SK-N-SH (cell line): ENCODE measurements at regions not wholly inside any gene's neighbourhood (a gene's known extent, or its start where the extent isn't known, plus 50 kb on each side); places are given as distances from the start of the nearest gene placed in this dataset.

Experiments used
- CTCF ChIA-PET: fragments of 300-600, 350-600 bp; formaldehyde crosslinking; extraction: SDS; loops from one replicate; lab custom pipeline; 2021; lab: Yijun Ruan, JAX
- POLR2A ChIA-PET: fragments of 350-600 bp; sonication (Branson Sonifier 250); formaldehyde crosslinking; extraction: SDS; loops from one replicate; lab custom pipeline; 2020; ENCODE audit warnings: antibody characterized with exemption, inconsistent platforms; lab: Yijun Ruan, JAX
- DNase-seq: peaks from one replicate; pipeline ENCODE4 v3.0.0; 2012
- H2AFZ ChIP-seq: fragments of 200-600 bp; sonication (generic); 2 replicates; pipeline ENCODE4 v1.8.1; 2016; ENCODE audit warnings: antibody characterized with exemption, mild to moderate bottlenecking, low read depth
- H3F3A ChIP-seq: fragments of 200-600 bp; sonication (generic); replicated peaks from 2 replicates; pipeline ENCODE3; 2016; ENCODE audit warnings: antibody characterized with exemption, mild to moderate bottlenecking; ENCODE audit not compliant: insufficient read depth
- H3K27ac ChIP-seq, 2 experiments: fragments of 200-500 bp in 1 of 2; fragments of 200-600 bp in 1 of 2; sonication (Bioruptor generic) in 1 of 2; sonication (generic), shearing (Covaris generic) in 1 of 2; 2 replicates each; pipeline versions ENCODE4 v1.5.1 to v1.6.1; 2014 to 2016; ENCODE audit warnings: low read depth in 2 of 2, inconsistent platforms in 1 of 2, low read length in 1 of 2, mild to moderate bottlenecking in 1 of 2, mixed read lengths in 1 of 2
- H3K27me3 ChIP-seq: fragments of 200-600 bp; sonication (generic), shearing (Covaris generic); 2 replicates; pipeline ENCODE4 v1.6.1; 2016; ENCODE audit warnings: mixed run types; ENCODE audit not compliant: insufficient read depth
- H3K36me3 ChIP-seq, 2 experiments: fragments of 200-500 bp in 1 of 2; fragments of 200-600 bp in 1 of 2; sonication (Bioruptor generic) in 1 of 2; sonication (generic) in 1 of 2; replicated peaks in 1 of 2; 2 replicates each; pipeline versions ENCODE3 to v1.5.1; 2014 to 2016; ENCODE audit warnings: low read length in 1 of 2, mild to moderate bottlenecking in 1 of 2; ENCODE audit not compliant: insufficient read depth in 2 of 2, control insufficient read depth in 1 of 2
- H3K4me1 ChIP-seq, 2 experiments: fragments of 200-500 bp in 1 of 2; fragments of 200-600 bp in 1 of 2; sonication (Bioruptor generic) in 1 of 2; sonication (generic), shearing (Covaris generic) in 1 of 2; 2 replicates each; pipeline versions ENCODE4 v1.5.1 to v1.6.1; 2014 to 2016; ENCODE audit warnings: low read depth in 1 of 2, low read length in 1 of 2, mixed run types in 1 of 2; ENCODE audit not compliant: insufficient read depth in 2 of 2, control insufficient read depth in 1 of 2
- H3K4me2 ChIP-seq: fragments of 200-600 bp; sonication (generic), shearing (Covaris generic); 2 replicates; pipeline ENCODE4 v1.6.1; 2017; ENCODE audit warnings: mixed run types
- H3K4me3 ChIP-seq, 2 experiments: fragments of 200-500 bp in 1 of 2; fragments of 200-600 bp in 1 of 2; sonication (Bioruptor generic) in 1 of 2; sonication (generic), shearing (Covaris generic) in 1 of 2; 2 replicates each; pipeline versions ENCODE4 v1.5.1 to v1.8.1; 2014 to 2016; ENCODE audit warnings: low read depth in 2 of 2, inconsistent platforms in 1 of 2, low read length in 1 of 2, mild to moderate bottlenecking in 1 of 2, mixed read lengths in 1 of 2, moderate library complexity in 1 of 2
- H3K79me2 ChIP-seq: fragments of 200-600 bp; sonication (generic); 2 replicates; pipeline ENCODE4 v1.8.1; 2017; ENCODE audit warnings: mild to moderate bottlenecking; ENCODE audit not compliant: insufficient read depth
- H3K9ac ChIP-seq: fragments of 200-600 bp; sonication (generic); 2 replicates; pipeline ENCODE4 v1.6.1; 2017; ENCODE audit warnings: mixed run types
- H3K9me2 ChIP-seq: fragments of 200-600 bp; sonication (generic); 2 replicates; pipeline ENCODE4 v1.6.1; 2017; ENCODE audit warnings: mixed run types
- H3K9me3 ChIP-seq: fragments of 200-600 bp; sonication (generic); 2 replicates; pipeline ENCODE4 v1.6.1; 2017; ENCODE audit warnings: mixed run types, mild to moderate bottlenecking, moderate library complexity
- H4K20me1 ChIP-seq: fragments of 200-600 bp; sonication (generic); 2 replicates; pipeline ENCODE4 v1.6.1; 2017; ENCODE audit warnings: mild to moderate bottlenecking, mixed run types; ENCODE audit not compliant: insufficient read depth
- CHD2 ChIP-seq: fragments of 150-350 bp; IDR thresholded peaks from 2 replicates; pipeline ENCODE4 v1.6.1; 2018; ENCODE audit warnings: low read length; ENCODE audit not compliant: partially characterized antibody
- EP300 ChIP-seq, 2 experiments: IDR thresholded peaks; 2 replicates each; pipeline versions ENCODE4 v1.4.0 to v1.6.1; 2012; ENCODE audit warnings: borderline replicate concordance in 1 of 2, low read depth in 1 of 2, low read length in 1 of 2
- FOXJ3 ChIP-seq: sonication (generic); formaldehyde crosslinking; IDR thresholded peaks from 2 replicates; pipeline ENCODE4 v1.5.1; 2020; ENCODE audit warnings: mild to moderate bottlenecking, missing genetic modification reagents
- FOXM1 ChIP-seq: IDR thresholded peaks from 2 replicates; pipeline ENCODE4 v1.4.0; 2012; ENCODE audit warnings: low read depth, mild to moderate bottlenecking
- GABPA ChIP-seq: IDR thresholded peaks from 2 replicates; pipeline ENCODE4 v1.4.0; 2012; ENCODE audit warnings: low read depth, mild to moderate bottlenecking
- IRF3 ChIP-seq: fragments of 150-350 bp; IDR thresholded peaks from 2 replicates; pipeline ENCODE4 v1.6.1; 2016; ENCODE audit warnings: mild to moderate bottlenecking, low read depth, low read length
- MEF2A ChIP-seq: IDR thresholded peaks from 2 replicates; pipeline ENCODE4 v1.4.0; 2012; ENCODE audit warnings: low read depth, borderline replicate concordance
- MXI1 ChIP-seq: IDR thresholded peaks from 2 replicates; pipeline ENCODE4 v1.6.1; 2012; ENCODE audit warnings: mild to moderate bottlenecking, low read depth, low read length, improper control_type of control experiment
- RFX5 ChIP-seq: IDR thresholded peaks from 2 replicates; pipeline ENCODE4 v1.6.1; 2012; ENCODE audit warnings: mild to moderate bottlenecking, improper control_type of control experiment, low read length
- RXRA ChIP-seq: IDR thresholded peaks from 2 replicates; pipeline ENCODE4 v1.4.0; 2012; ENCODE audit warnings: low read depth, mild to moderate bottlenecking, borderline replicate concordance
- SMC3 ChIP-seq: IDR thresholded peaks from 2 replicates; pipeline ENCODE4 v1.6.1; 2012; ENCODE audit warnings: low read depth, low read length, improper control_type of control experiment
- TAF1 ChIP-seq: IDR thresholded peaks from 2 replicates; pipeline ENCODE4 v1.6.1; 2012; ENCODE audit warnings: low read depth, mild to moderate bottlenecking, low read length, moderate library complexity, borderline replicate concordance
- YY1 ChIP-seq: IDR thresholded peaks from 2 replicates; pipeline ENCODE4 v1.4.0; 2012; ENCODE audit warnings: low read depth, mild to moderate bottlenecking
- WGBS: methylation state at CpG from one replicate; pipeline ENCODE4 v1.1.6; 2017; ENCODE audit warnings: low lambda C conversion rate; 5-methylcytosine and 5-hydroxymethylcytosine counted together

- CTCF ChIA-PET: interaction anchor here (1.3 kb wide), 1 partner anchor 11 kb away, joined by 6 read pairs; no protein-coding TSS in a partner anchor
- no peaks in the 10 kb centered on the region for H3K4me1 ChIP-seq
- H3K79me2 ChIP-seq: no peaks in the 10 kb centered on the region
- H4K20me1 ChIP-seq: no peaks in the 10 kb centered on the region
- no peak overlapping the region for H3K4me3 ChIP-seq
- H3K36me3 ChIP-seq: no peaks in the 10 kb centered on the region
- H3K9me2 ChIP-seq: no peaks in the 10 kb centered on the region
- H3K9me3 ChIP-seq: no peaks in the 10 kb centered on the region
- no peaks in the 10 kb centered on the region for H3K27me3 ChIP-seq
- POLR2A ChIA-PET: no interaction called here
- no peak overlapping the region for H3K9ac ChIP-seq
- no peak for DNase-seq
- no peak overlapping the region for H3K4me2 ChIP-seq
- no peak overlapping the region for H2AFZ ChIP-seq
- H3F3A ChIP-seq: peaks cover 3% of the 10 kb centered on the region
- TF ChIP-seq EP300 (IDR thresholded peaks at IDR 0.05; ENCODE audit: borderline replicate concordance in 1 of 2, low read depth in 1 of 2, low read length in 1 of 2) (no peak), TAF1 (no peak), MEF2A (no peak), GABPA (no peak), FOXM1 (no peak), SMC3 (no peak), MXI1 (no peak), RXRA (no peak), IRF3 (no peak), FOXJ3 (CRISPR knock-in tag) (no peak), YY1 (no peak)
- WGBS: 90% methylated on average over 7 of the region's 7 CpGs
- no peak overlapping the region for H3K27ac ChIP-seq
These were observed 131.2 kb upstream of the ZNF608 start for GRCh38 chr5:124877501-124878146.

- no peaks in the 10 kb centered on the region for H4K20me1 ChIP-seq
- no peak for TF ChIP-seq TAF1
- no peak for TF ChIP-seq CHD2
- no peak for TF ChIP-seq RFX5
- H3K4me3 ChIP-seq: no peak overlapping the region
- WGBS: 87% methylated on average over 5 of the region's 5 CpGs
- H3K27me3 ChIP-seq: no peaks in the 10 kb centered on the region
- H2AFZ ChIP-seq: no peak overlapping the region
- ChIA-PET CTCF (interaction anchor here (1.3 kb wide), 1 partner anchor 10 kb away, joined by 6 read pairs; no protein-coding TSS in a partner anchor), POLR2A (no interaction called here)
- H3K36me3 ChIP-seq: no peaks in the 10 kb centered on the region
- H3F3A ChIP-seq: peaks cover 3% of the 10 kb centered on the region
- H3K9ac ChIP-seq: no peak overlapping the region
- DNase-seq: no peak
- H3K9me3 ChIP-seq: no peaks in the 10 kb centered on the region
- H3K79me2 ChIP-seq: no peaks in the 10 kb centered on the region
- H3K27ac ChIP-seq: no peak overlapping the region
- no peaks in the 10 kb centered on the region for H3K9me2 ChIP-seq
- H3K4me2 ChIP-seq: no peak overlapping the region
- H3K4me1 ChIP-seq: no peaks in the 10 kb centered on the region
These were observed 132.3 kb upstream of the ZNF608 start for GRCh38 chr5:124878583-124879342.
